Heart left ventricle (tissue), 16 donors: ENCODE measurements at regions not wholly inside any gene's neighbourhood (a gene's known extent, or its start where the extent isn't known, plus 50 kb on each side); places are given as distances from the start of the nearest gene placed in this dataset.

ENCODE experiments used
- ATAC-seq, 4 donors: fragments of 200-7000 bp; cut with Tn5 transposase; one replicate each; pipeline ENCODE4 v1.9.1; 2020 to 2022; ENCODE audit warnings: moderate library complexity in 4 of 4, mild to moderate bottlenecking in 3 of 4, moderate number of reproducible peaks in 1 of 4
- DNase-seq, 5 donors: peaks; one replicate each; pipeline ENCODE4 v3.0.0-alpha.2; 2020
- H3K27ac ChIP-seq, 12 donors: fragments of 200-600 bp; sonication (generic) in 4 of 12; one replicate each; pipeline versions ENCODE4 v1.5.0 to v1.8.0; 2016 to 2022; ENCODE audit warnings: mild to moderate bottlenecking in 2 of 12
- H3K27me3 ChIP-seq, 9 donors: fragments of 200-600 bp; sonication (generic) in 2 of 9; one replicate each; pipeline versions ENCODE4 v1.5.1 to v1.8.0; 2016 to 2022; ENCODE audit warnings: mild to moderate bottlenecking in 3 of 9
- H3K36me3 ChIP-seq, 9 donors: fragments of 200-600 bp; sonication (generic) in 2 of 9; one replicate each; pipeline versions ENCODE4 v1.5.0 to v1.8.0; 2018 to 2022; ENCODE audit warnings: mild to moderate bottlenecking in 2 of 9
- H3K4me1 ChIP-seq, 12 donors: fragments of 200-600 bp; sonication (generic) in 4 of 12; one replicate each; pipeline versions ENCODE4 v1.5.0 to v1.8.0; 2016 to 2022; ENCODE audit warnings: mild to moderate bottlenecking in 3 of 12
- H3K4me3 ChIP-seq, 12 donors: fragments of 200-600 bp; sonication (generic) in 4 of 12; one replicate each; pipeline versions ENCODE4 v1.5.0 to v1.8.0; 2017 to 2022; ENCODE audit warnings: mild to moderate bottlenecking in 9 of 12, moderate library complexity in 4 of 12
- H3K9me3 ChIP-seq, 12 donors: fragments of 200-600 bp; sonication (generic) in 4 of 12; one replicate each; pipeline versions ENCODE4 v1.5.0 to v1.8.0; 2016 to 2022; ENCODE audit warnings: mild to moderate bottlenecking in 1 of 12
- CTCF ChIP-seq, 12 donors: fragments of 200-600 bp; sonication (generic) in 4 of 12; IDR thresholded peaks; one replicate each; pipeline versions ENCODE4 v1.5.0 to v1.8.0; 2018 to 2022; ENCODE audit warnings: antibody characterized with exemption in 12 of 12, mild to moderate bottlenecking in 5 of 12
- POLR2A ChIP-seq, 2 donors: fragments of 450-650 bp; IDR thresholded peaks; one replicate each; pipeline ENCODE4 v1.6.1; 2017; ENCODE audit warnings: antibody characterized with exemption in 2 of 2, mild to moderate bottlenecking in 2 of 2, moderate library complexity in 2 of 2
- WGBS, 4 donors: extraction: QIAGEN DNeasy Blood & Tissue Kit in 2 of 4; methylation state at CpG; one replicate each; pipeline versions ENCODE4 v1.1.5 to v1.1.7; 2013 to 2018; 5-methylcytosine and 5-hydroxymethylcytosine counted together
- intact Hi-C, 10 donors: fragments of 100-400 bp; cut with DNase I; formaldehyde crosslinking; loops; one replicate each; pipeline versions ENCODE4 v1.11.1 to v1.14.2; 2022
- donor health status: ischemic (EF 13 %, LVEDD 7.1; RV severe dilation, severe dysfunction).
- donor health status: healthy with polysubstance abuse.
- donor health status: DM: no; HTN: yes; CAD: no.
- donor health status: DM: no; HTN: no; CAD: no.
- donor health status: ischemic (EF 25% LVEDD 6.9; RV normal size, moderate dysfunction).
- donor health status: ischemic (EF 25% LVEDD 5.7; RV mildly dilated, moderate dysfunction).
- donor health status: healthy.
- donor health status: DM: yes; HTN: yes; CAD: no.
- donor health status: ischemic (EF 35%, LVEDD 5.7; RV mildly dilated, moderate dysfunction).
- donor health status: nonischemic (EF 11% LVEDD 7.7; RV severe dilation, severe dysfunction).
- donor health status: DM: yes; HTN: yes; CAD: no.
- donor health status: PGD.
- donor health status: ischemic (EF 29% LVEDD 5.4; RV normal size, mild dysfunction).
- donor health status: nonischemic (EF 23%, LVEDD 6.1; RV moderate dilation, normal function).

GRCh38 chr2:163324677-163325076 is 411.1 kb downstream of the FIGN start:
- TF ChIP-seq POLR2A (IDR thresholded peaks at IDR 0.05) (no peak), CTCF (IDR thresholded peaks at IDR 0.05) (no peak)

GRCh38 chr2:163319006-163319405 is 416.8 kb downstream of the FIGN start:
- no peaks in the 10 kb centered on the region for H3K4me1 ChIP-seq
- no peak overlapping the region for H3K27ac ChIP-seq
- no peak overlapping the region for H3K4me3 ChIP-seq
- ATAC-seq (no peak), DNase-seq (no peak)
- no peaks in the 10 kb centered on the region for H3K27me3 ChIP-seq
- intact Hi-C loops = no loop called here
- TF ChIP-seq CTCF (IDR thresholded peaks at IDR 0.05) = no peak
- no peak for TF ChIP-seq POLR2A (IDR thresholded peaks at IDR 0.05)
- H3K9me3 ChIP-seq = peaks cover 0 to 9% (median 0%) of the 10 kb centered on the region in 12 donors
- H3K36me3 ChIP-seq = no peaks in the 10 kb centered on the region
- 40 to 65% (median 59%) methylated on average over 2 of the region's 2 CpGs for WGBS, 4 donors

More at GRCh38 chr2:163324677-163325076, 411.1 kb downstream of the FIGN start:
- no peak overlapping the region for H3K4me3 ChIP-seq
- intact Hi-C loops = no loop called here
- no peaks in the 10 kb centered on the region for H3K4me1 ChIP-seq
- no peaks in the 10 kb centered on the region for H3K9me3 ChIP-seq
- DNase-seq = no peak
- H3K36me3 ChIP-seq = no peaks in the 10 kb centered on the region
- no peak for ATAC-seq
- H3K27ac ChIP-seq = no peak overlapping the region
- no peaks in the 10 kb centered on the region for H3K27me3 ChIP-seq
- 52 to 64% (median 62%) methylated on average over 2 of the region's 2 CpGs for WGBS, 4 donors

DNA sequence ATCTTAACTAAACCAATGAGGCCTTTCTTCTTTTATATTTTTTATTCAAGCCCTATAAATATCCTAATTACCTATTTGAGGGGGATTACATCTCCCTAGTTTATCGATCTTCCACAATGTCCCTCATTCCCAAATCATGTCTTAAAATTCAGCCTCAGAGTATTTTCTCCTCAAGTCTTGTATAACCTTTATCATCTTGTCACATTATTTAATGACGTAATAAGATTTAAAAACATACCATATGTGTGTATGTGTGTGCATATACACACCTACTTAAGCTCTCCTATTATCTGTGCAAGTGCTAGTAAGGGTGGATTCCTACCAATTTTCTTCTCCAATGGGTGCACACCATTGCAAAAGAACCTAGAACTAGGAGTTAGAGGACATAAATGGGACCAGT is 421.1 kb downstream of the FIGN start:
- Histone ChIP-seq H3K9me3 (peaks cover 0 to 9% (median 0%) of the 10 kb centered on the region in 12 donors), H3K27ac (no peak overlapping the region), H3K4me3 (no peak overlapping the region), H3K36me3 (no peaks in the 10 kb centered on the region), H3K4me1 (no peaks in the 10 kb centered on the region), H3K27me3 (no peaks in the 10 kb centered on the region)
- no peak for ATAC-seq
- no peak for TF ChIP-seq CTCF (IDR thresholded peaks at IDR 0.05)
- TF ChIP-seq POLR2A (IDR thresholded peaks at IDR 0.05) = no peak
- intact Hi-C loops = no loop called here
- DNase-seq = no peak
- 69 to 91% (median 90%) methylated on average over 2 of the region's 2 CpGs for WGBS, 4 donors

DNA sequence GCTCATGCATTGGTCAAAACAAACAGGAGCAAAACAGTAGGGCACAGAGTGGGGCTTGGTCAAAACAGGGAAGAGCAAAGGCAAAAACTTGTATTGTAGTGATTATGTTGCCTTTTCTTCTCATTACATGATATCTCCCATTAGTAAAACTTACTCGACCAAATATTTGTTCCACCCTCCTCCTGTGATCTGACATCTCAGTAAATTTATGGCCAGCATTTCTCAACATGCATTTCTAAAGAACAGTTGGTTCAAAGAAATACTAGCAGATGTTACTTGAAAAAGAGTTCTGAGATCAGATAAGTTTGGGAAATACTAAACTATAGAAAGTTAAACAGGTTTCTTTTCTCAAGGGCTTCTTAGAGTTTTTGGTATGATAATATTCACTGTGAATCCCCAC is 423.1 kb downstream of the FIGN start:
- H3K27me3 ChIP-seq = no peaks in the 10 kb centered on the region
- H3K27ac ChIP-seq = no peak overlapping the region
- peaks cover 0 to 9% (median 0%) of the 10 kb centered on the region in 12 donors for H3K9me3 ChIP-seq
- DNase-seq (no peak), ATAC-seq (no peak)
- TF ChIP-seq POLR2A (IDR thresholded peaks at IDR 0.05) (no peak), CTCF (IDR thresholded peaks at IDR 0.05) (no peak)
- no peaks in the 10 kb centered on the region for H3K36me3 ChIP-seq
- 65 to 71% (median 68%) methylated on average over 1 of the region's 1 CpG for WGBS, 4 donors
- H3K4me3 ChIP-seq = no peak overlapping the region
- intact Hi-C loops = no loop called here
- no peaks in the 10 kb centered on the region for H3K4me1 ChIP-seq
